Limb (tissue), 2 donors: ENCODE measurements at regions not wholly inside any gene's neighbourhood (a gene's known extent, or its start where the extent isn't known, plus 50 kb on each side); places are given as distances from the start of the nearest gene placed in this dataset.
"Not testable (repeated sequence)": the region's sequence is repeated elsewhere in the genome, so short reads cannot be mapped to it uniquely, and the experiment has no call there.

Experiments used
- DNase-seq, 2 donors: peaks; one replicate each; pipeline ENCODE4 v3.0.0-alpha.2; 2016; ENCODE audit errors: extremely low spot score in 2 of 2

GRCh38 chr5:72651779-72652178, 144.6 kb upstream of the ZNF366 start:
- no peak for DNase-seq

GRCh38 chr5:72651109-72651508, 143.9 kb upstream of the ZNF366 start:
- DNase-seq, result no peak

GRCh38 chr5:72649449-72649848, 142.2 kb upstream of the ZNF366 start:
- no peak for DNase-seq

- DNase-seq, result peak; percentile 46 to 58
These were observed 141.3 kb upstream of the ZNF366 start for GRCh38 chr5:72648480-72648879.

- no peak for DNase-seq
These were observed 140.6 kb upstream of the ZNF366 start for GRCh38 chr5:72647806-72648205.

GRCh38 chr5:72646246-72646866, 139.1 kb upstream of the ZNF366 start:
- no peak for DNase-seq

GRCh38 chr5:72645064-72645846, 138.0 kb upstream of the ZNF366 start:
- DNase-seq, result no peak

- no peak for DNase-seq
These were observed 137.1 kb upstream of the ZNF366 start for GRCh38 chr5:72644296-72644695.

GRCh38 chr5:72641164-72641563, 134.0 kb upstream of the ZNF366 start:
- no peak for DNase-seq

GRCh38 chr5:72637058-72637457, 129.8 kb upstream of the ZNF366 start:
- no peak for DNase-seq

- not testable (repeated sequence) for DNase-seq
These were observed 129.4 kb upstream of the ZNF366 start for GRCh38 chr5:72636565-72636964.

GRCh38 chr5:72634444-72634843, 127.2 kb upstream of the ZNF366 start:
- no peak for DNase-seq

GRCh38 chr5:72633649-72634048, 126.4 kb upstream of the ZNF366 start:
- no peak for DNase-seq

- no peak for DNase-seq
These were observed 125.8 kb upstream of the ZNF366 start for GRCh38 chr5:72633041-72633445.

GRCh38 chr5:72630721-72631120, 123.5 kb upstream of the ZNF366 start:
- DNase-seq, result no peak

- DNase-seq, result no peak
These were observed 122.9 kb upstream of the ZNF366 start for GRCh38 chr5:72630081-72630480.

- DNase-seq, result no peak
These were observed 121.7 kb upstream of the ZNF366 start for GRCh38 chr5:72628771-72629371.

- DNase-seq, result no peak
These were observed 118.1 kb upstream of the ZNF366 start for GRCh38 chr5:72625332-72625731.

GRCh38 chr5:72624641-72625236, 117.5 kb upstream of the ZNF366 start:
- DNase-seq, result no peak

GRCh38 chr5:72623936-72624335, 116.7 kb upstream of the ZNF366 start:
- no peak for DNase-seq

GRCh38 chr5:72623323-72623722, 116.1 kb upstream of the ZNF366 start:
- DNase-seq, result no peak

GRCh38 chr5:72622170-72622760, 115.1 kb upstream of the ZNF366 start:
- DNase-seq, result no peak
